ENCODE measurements at regions not wholly inside any gene's neighbourhood (a gene's known extent, or its start where the extent isn't known, plus 50 kb on each side); places are given as distances from the start of the nearest gene placed in this dataset.

DNA sequence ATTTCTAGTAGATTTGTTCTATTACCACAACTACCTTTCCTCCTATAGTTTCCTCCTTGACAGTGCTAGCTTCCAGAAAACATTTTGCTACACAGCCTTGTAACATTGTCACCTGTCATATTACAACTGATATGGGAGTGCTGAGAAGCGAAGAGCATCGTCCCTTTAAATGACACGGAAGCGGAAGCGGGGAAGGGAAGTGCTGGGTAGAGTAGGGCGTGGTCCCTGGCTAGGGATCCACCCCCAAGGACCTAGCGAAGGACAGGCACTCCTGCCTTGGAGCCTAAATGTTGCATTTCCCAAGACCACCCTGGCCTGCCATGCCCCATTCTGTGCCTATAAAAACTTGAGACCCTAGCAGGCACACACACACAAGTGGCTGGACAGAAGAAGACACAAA, 57.4 kb upstream of the RANBP6 start:
- H3K27me3 ChIP-seq: no peaks in the 10 kb centered on the region
- TF ChIP-seq, protein P1, sequence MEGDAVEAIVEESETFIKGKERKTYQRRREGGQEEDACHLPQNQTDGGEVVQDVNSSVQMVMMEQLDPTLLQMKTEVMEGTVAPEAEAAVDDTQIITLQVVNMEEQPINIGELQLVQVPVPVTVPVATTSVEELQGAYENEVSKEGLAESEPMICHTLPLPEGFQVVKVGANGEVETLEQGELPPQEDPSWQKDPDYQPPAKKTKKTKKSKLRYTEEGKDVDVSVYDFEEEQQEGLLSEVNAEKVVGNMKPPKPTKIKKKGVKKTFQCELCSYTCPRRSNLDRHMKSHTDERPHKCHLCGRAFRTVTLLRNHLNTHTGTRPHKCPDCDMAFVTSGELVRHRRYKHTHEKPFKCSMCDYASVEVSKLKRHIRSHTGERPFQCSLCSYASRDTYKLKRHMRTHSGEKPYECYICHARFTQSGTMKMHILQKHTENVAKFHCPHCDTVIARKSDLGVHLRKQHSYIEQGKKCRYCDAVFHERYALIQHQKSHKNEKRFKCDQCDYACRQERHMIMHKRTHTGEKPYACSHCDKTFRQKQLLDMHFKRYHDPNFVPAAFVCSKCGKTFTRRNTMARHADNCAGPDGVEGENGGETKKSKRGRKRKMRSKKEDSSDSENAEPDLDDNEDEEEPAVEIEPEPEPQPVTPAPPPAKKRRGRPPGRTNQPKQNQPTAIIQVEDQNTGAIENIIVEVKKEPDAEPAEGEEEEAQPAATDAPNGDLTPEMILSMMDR (IDR thresholded peaks at IDR 0.05): no peak
- no peaks in the 10 kb centered on the region for H3K9me3 ChIP-seq
- no peak overlapping the region for H3K4me3 ChIP-seq
- no peaks in the 10 kb centered on the region for H3K36me3 ChIP-seq
- no peaks in the 10 kb centered on the region for H3K4me1 ChIP-seq
- DNase-seq (ENCODE audit: low spot score in 2 of 2): no peak
- intact Hi-C loops (cut with DNase I): no loop called here
- no peak overlapping the region for H3K27ac ChIP-seq

DNA sequence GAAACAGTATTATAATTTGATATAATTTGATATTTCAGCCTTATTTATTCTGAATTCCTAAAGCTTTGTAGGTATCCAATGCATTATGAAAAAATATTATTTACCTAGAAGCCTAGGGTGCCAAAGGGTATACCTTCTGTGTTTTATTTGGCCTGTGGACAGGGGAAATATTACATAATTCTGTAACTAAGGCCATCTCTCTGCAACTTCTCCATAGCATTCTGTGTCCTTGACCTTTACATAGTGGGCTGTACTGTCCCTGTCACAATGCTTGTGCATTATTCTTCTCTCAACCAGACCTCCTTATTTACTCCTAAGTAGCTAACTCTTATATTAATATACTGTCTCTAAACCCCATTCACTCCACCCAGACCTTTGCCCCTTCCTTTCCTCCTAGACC, 57.0 kb upstream of the RANBP6 start:
- TF ChIP-seq, protein P1 (IDR thresholded peaks at IDR 0.05): no peak
- no peak for DNase-seq (ENCODE audit: low spot score in 2 of 2)

DNA sequence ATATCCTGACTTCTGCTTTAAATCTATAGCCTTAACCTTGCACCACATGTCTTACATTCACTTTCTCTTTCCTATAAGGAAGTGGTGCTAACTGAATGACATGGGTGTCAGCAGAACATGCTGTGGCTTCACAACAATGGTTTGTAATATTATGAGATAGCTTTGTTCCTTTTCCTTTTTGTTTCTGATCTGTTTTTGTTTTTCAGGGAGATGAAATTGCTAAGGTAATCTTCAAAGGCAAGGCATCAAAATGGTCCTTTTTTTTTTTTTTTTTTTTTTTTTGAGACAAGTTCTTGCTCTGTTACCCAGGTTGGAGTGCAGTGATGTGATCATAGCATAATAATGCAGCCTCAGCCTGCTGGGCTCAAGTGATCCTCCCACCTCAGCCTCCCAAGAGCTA, 53.6 kb upstream of the RANBP6 start:
- intact Hi-C loops (cut with DNase I): no loop called here
- no peaks in the 10 kb centered on the region for H3K9me3 ChIP-seq
- TF ChIP-seq, protein P1 (IDR thresholded peaks at IDR 0.05): no peak
- H3K36me3 ChIP-seq: no peaks in the 10 kb centered on the region
- H3K4me3 ChIP-seq: no peak overlapping the region
- no peaks in the 10 kb centered on the region for H3K27me3 ChIP-seq
- no peak overlapping the region for H3K27ac ChIP-seq
- no peak for DNase-seq (ENCODE audit: low spot score in 2 of 2)
- no peaks in the 10 kb centered on the region for H3K4me1 ChIP-seq

More for the DNA sequence above, 57.0 kb upstream of the RANBP6 start:
- Histone ChIP-seq H3K27me3 (no peaks in the 10 kb centered on the region), H3K9me3 (no peaks in the 10 kb centered on the region), H3K4me3 (no peak overlapping the region), H3K36me3 (no peaks in the 10 kb centered on the region), H3K4me1 (no peaks in the 10 kb centered on the region), H3K27ac (no peak overlapping the region)
- intact Hi-C loops (cut with DNase I): no loop called here

DNA sequence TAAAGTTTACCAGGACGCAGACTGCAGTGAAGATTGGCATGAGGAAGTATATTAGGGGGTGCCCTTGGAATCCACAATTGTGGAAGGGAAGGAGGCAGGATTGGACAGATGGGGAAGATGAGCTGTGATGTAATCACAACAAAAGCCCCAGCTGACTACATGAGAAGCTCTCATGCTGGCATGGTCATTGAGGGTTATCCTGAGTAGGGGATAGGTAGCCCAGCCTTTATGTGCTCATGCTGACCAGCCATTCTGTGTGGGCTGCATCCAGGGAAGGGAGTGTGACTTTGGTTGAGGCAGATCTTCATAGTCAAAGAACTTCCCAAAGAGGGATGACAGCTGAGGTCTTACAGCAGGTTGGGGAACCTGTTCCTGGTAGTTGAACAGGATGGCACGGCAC, 52.0 kb upstream of the RANBP6 start:
- TF ChIP-seq, protein P1 (IDR thresholded peaks at IDR 0.05): no peak
- intact Hi-C loops (cut with DNase I): no loop called here
- H3K27me3 ChIP-seq: no peaks in the 10 kb centered on the region
- H3K4me1 ChIP-seq: no peaks in the 10 kb centered on the region
- H3K9me3 ChIP-seq: no peaks in the 10 kb centered on the region
- no peak overlapping the region for H3K27ac ChIP-seq
- H3K4me3 ChIP-seq: no peak overlapping the region
- DNase-seq (ENCODE audit: low spot score in 2 of 2): no peak
- H3K36me3 ChIP-seq: no peaks in the 10 kb centered on the region
